Breast epithelium (tissue), 3 donors: ENCODE measurements at regions not wholly inside any gene's neighbourhood (a gene's known extent, or its start where the extent isn't known, plus 50 kb on each side); places are given as distances from the start of the nearest gene placed in this dataset.

Experiments used
- CTCF ChIP-seq, 3 donors: fragments of 450-650 bp; IDR thresholded peaks; one replicate each; pipeline ENCODE4 v1.5.1; 2016 to 2017; ENCODE audit warnings: antibody characterized with exemption in 3 of 3, mild to moderate bottlenecking in 3 of 3, moderate library complexity in 3 of 3
- POLR2AphosphoS5 ChIP-seq, 3 donors: sonication (generic); formaldehyde crosslinking; IDR thresholded peaks; one replicate each; pipeline ENCODE4 v1.6.1; 2017; ENCODE audit warnings: antibody characterized with exemption in 3 of 3

- TF ChIP-seq CTCF (IDR thresholded peaks at IDR 0.05) (no peak), POLR2AphosphoS5 (IDR thresholded peaks at IDR 0.05) (no peak)
These were observed 284.6 kb upstream of the ZFP64 start for GRCh38 chr20:52476074-52476750.
